Keratinocyte (primary cell): ENCODE measurements at regions not wholly inside any gene's neighbourhood (a gene's known extent, or its start where the extent isn't known, plus 50 kb on each side); places are given as distances from the start of the nearest gene placed in this dataset.

Experiments used
- DNase-seq: peaks from one replicate; pipeline ENCODE4 v3.0.0-alpha.2; 2011; ENCODE audit warnings: low read depth, missing footprints, low spot score
- FAIRE-seq: peaks from 2 replicates; lab custom pipeline; 2011; peaks lifted over from hg19 to GRCh38; lab: Jason Lieb, UNC
- H2AFZ ChIP-seq: 2 replicates; pipeline ENCODE4 v1.6.0; 2012; ENCODE audit warnings: low read length, control low read depth, inconsistent platforms; ENCODE audit not compliant: control insufficient read depth
- H3K27ac ChIP-seq: 2 replicates; pipeline ENCODE4 v1.5.1; 2011; ENCODE audit warnings: low read length; ENCODE audit not compliant: control insufficient read depth, insufficient read depth
- H3K27me3 ChIP-seq: 3 replicates; pipeline ENCODE4 v1.6.0; 2011; ENCODE audit warnings: low read length; ENCODE audit not compliant: control insufficient read depth, insufficient read depth; ENCODE audit errors: extremely low read depth
- H3K36me3 ChIP-seq, 2 experiments: 2 replicates in 1 of 2; 3 replicates in 1 of 2; pipeline ENCODE4 v1.5.1; 2011; ENCODE audit warnings: low read length in 2 of 2, mild to moderate bottlenecking in 1 of 2; ENCODE audit not compliant: control insufficient read depth in 2 of 2, insufficient read depth in 2 of 2; ENCODE audit errors: extremely low read depth in 1 of 2
- H3K4me1 ChIP-seq: 3 replicates; pipeline ENCODE4 v1.5.1; 2011; ENCODE audit warnings: low read length; ENCODE audit not compliant: control insufficient read depth, insufficient read depth; ENCODE audit errors: extremely low read depth
- H3K4me2 ChIP-seq: 3 replicates; pipeline ENCODE4 v1.6.0; 2011; ENCODE audit warnings: low read depth, low read length; ENCODE audit not compliant: control insufficient read depth, insufficient read depth; ENCODE audit errors: extremely low read depth
- H3K4me3 ChIP-seq, 3 experiments: fragments of 200-600 bp in 1 of 3; sonication (generic) in 1 of 3; 2 replicates in 2 of 3; 3 replicates in 1 of 3; pipeline ENCODE4 v1.5.1; 2011 to 2016; ENCODE audit warnings: low read length in 3 of 3, mild to moderate bottlenecking in 3 of 3, control low read depth in 2 of 3, inconsistent platforms in 1 of 3, low read depth in 1 of 3, mixed read lengths in 1 of 3, mixed run types in 1 of 3, moderate library complexity in 1 of 3; ENCODE audit not compliant: control insufficient read depth in 2 of 3, insufficient read depth in 2 of 3; ENCODE audit errors: extremely low read depth in 1 of 3
- H3K79me2 ChIP-seq: 2 replicates; pipeline ENCODE4 v1.6.0; 2012; ENCODE audit warnings: low read length; ENCODE audit not compliant: control insufficient read depth, insufficient read depth
- H3K9ac ChIP-seq: 3 replicates; pipeline ENCODE4 v1.6.0; 2011; ENCODE audit warnings: low read length; ENCODE audit not compliant: control insufficient read depth, insufficient read depth; ENCODE audit errors: extremely low read depth
- H3K9me1 ChIP-seq: 3 replicates; pipeline ENCODE4 v1.6.0; 2011; ENCODE audit warnings: low read length; ENCODE audit not compliant: control insufficient read depth, insufficient read depth; ENCODE audit errors: extremely low read depth
- H3K9me3 ChIP-seq: 2 replicates; pipeline ENCODE4 v1.5.1; 2012; ENCODE audit warnings: low read depth, low read length; ENCODE audit not compliant: control insufficient read depth
- H4K20me1 ChIP-seq: 3 replicates; pipeline ENCODE4 v1.6.0; 2011; ENCODE audit warnings: low read length; ENCODE audit not compliant: control insufficient read depth, insufficient read depth; ENCODE audit errors: extremely low read depth
- EZH2 ChIP-seq: IDR thresholded peaks from one replicate; pipeline ENCODE4 v1.6.1; 2012; ENCODE audit warnings: inconsistent platforms, mild to moderate bottlenecking, low read length, moderate library complexity
- dilution Hi-C: fragments of 300-500 bp; cut with MboI; formaldehyde crosslinking; loops from one replicate; pipeline ENCODE4 v1.7.0; 2020; ENCODE audit warnings: low sequenced_read_pairs; ENCODE audit not compliant: extremely low pct_ligation_motif_present
- TF ChIP-seq, protein P1 (sequence below), 3 experiments: IDR thresholded peaks in 1 of 3; conservative IDR thresholded peaks in 1 of 3; optimal IDR thresholded peaks in 1 of 3; 2 replicates in 2 of 3; 3 replicates in 1 of 3; pipeline versions ENCODE3 to v1.5.1; 2011; ENCODE audit warnings: low read length in 3 of 3, mild to moderate bottlenecking in 3 of 3, moderate library complexity in 2 of 3, control low read depth in 1 of 3, inconsistent platforms in 1 of 3; ENCODE audit not compliant: insufficient read depth in 2 of 3; ENCODE audit errors: extremely low read depth in 1 of 3

DNA sequence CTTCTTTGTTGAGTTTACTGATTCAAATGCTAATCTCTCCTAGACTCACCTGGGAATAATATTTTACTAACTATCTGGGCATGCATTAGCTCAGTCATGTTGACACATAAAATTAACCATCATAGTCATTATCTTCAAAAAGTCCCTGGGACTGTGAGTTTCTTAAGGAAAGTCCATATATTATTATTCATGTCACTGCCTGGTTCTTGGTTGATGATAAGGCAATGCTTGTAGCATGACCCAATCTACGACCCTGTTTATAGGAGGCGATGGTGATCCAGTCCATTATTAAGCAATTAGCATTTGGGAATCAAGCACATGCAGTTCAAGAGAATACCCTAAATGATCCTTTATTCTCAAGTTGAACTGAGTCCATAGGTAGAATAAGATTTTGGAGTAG, 54.8 kb upstream of the MPHOSPH6 start:
- Histone ChIP-seq H3K27ac (no peak overlapping the region), H2AFZ (no peak overlapping the region), H3K4me3 (no peak overlapping the region), H3K9ac (no peak overlapping the region), H3K79me2 (no peaks in the 10 kb centered on the region), H3K9me1 (no peaks in the 10 kb centered on the region), H3K36me3 (no peaks in the 10 kb centered on the region), H3K27me3 (peaks cover 4% of the 10 kb centered on the region), H3K4me1 (no peaks in the 10 kb centered on the region), H3K4me2 (no peak overlapping the region), H4K20me1 (no peaks in the 10 kb centered on the region), H3K9me3 (no peaks in the 10 kb centered on the region)
- dilution Hi-C loops, result no loop called here
- DNase-seq (no peak), FAIRE-seq (no peak)
- TF ChIP-seq EZH2, result no peak
- TF ChIP-seq, protein P1, sequence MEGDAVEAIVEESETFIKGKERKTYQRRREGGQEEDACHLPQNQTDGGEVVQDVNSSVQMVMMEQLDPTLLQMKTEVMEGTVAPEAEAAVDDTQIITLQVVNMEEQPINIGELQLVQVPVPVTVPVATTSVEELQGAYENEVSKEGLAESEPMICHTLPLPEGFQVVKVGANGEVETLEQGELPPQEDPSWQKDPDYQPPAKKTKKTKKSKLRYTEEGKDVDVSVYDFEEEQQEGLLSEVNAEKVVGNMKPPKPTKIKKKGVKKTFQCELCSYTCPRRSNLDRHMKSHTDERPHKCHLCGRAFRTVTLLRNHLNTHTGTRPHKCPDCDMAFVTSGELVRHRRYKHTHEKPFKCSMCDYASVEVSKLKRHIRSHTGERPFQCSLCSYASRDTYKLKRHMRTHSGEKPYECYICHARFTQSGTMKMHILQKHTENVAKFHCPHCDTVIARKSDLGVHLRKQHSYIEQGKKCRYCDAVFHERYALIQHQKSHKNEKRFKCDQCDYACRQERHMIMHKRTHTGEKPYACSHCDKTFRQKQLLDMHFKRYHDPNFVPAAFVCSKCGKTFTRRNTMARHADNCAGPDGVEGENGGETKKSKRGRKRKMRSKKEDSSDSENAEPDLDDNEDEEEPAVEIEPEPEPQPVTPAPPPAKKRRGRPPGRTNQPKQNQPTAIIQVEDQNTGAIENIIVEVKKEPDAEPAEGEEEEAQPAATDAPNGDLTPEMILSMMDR (optimal IDR thresholded peaks at IDR 0.05 in 1 of 3, IDR thresholded peaks at IDR 0.05 in 1 of 3, conservative IDR thresholded peaks at IDR 0.05 in 1 of 3; ENCODE audit: extremely low read depth in 1 of 3, insufficient read depth in 2 of 3, low read length in 3 of 3), result no peak

DNA sequence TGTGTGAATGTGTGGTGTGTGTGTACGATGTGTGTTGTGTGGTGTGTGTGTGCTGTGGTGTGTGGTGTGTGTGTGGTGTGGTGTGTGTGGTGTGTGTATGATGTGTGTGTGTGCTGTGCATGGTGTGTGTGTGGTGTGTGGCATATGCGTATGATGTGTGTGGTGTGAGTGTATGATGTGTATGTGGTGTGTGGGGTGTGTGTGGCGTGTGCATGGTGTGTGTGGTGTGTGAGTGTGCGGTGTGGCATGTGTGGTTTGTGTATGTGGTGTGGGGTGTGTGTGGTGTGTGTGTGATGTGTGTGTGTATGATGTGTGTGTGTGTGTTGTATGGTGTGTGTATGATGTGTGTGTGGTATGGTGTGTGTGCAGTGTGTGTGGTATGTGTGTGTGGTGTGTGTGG, 50.5 kb upstream of the MPHOSPH6 start:
- Histone ChIP-seq H3K4me1 (no peaks in the 10 kb centered on the region), H3K4me2 (no peak overlapping the region), H3K9ac (no peak overlapping the region), H3K9me3 (no peaks in the 10 kb centered on the region), H3K36me3 (no peaks in the 10 kb centered on the region), H3K27me3 (peaks cover 4% of the 10 kb centered on the region), H3K79me2 (no peaks in the 10 kb centered on the region), H4K20me1 (no peaks in the 10 kb centered on the region), H3K4me3 (no peak overlapping the region), H2AFZ (no peak overlapping the region), H3K9me1 (no peaks in the 10 kb centered on the region), H3K27ac (no peak overlapping the region)
- FAIRE-seq (no peak), DNase-seq (no peak)
- dilution Hi-C loops, result no loop called here
- TF ChIP-seq EZH2, result no peak
- TF ChIP-seq, protein P1 (optimal IDR thresholded peaks at IDR 0.05 in 1 of 3, IDR thresholded peaks at IDR 0.05 in 1 of 3, conservative IDR thresholded peaks at IDR 0.05 in 1 of 3; ENCODE audit: extremely low read depth in 1 of 3, insufficient read depth in 2 of 3, low read length in 3 of 3), result no peak
